GM19468 (cell line): ENCODE measurements at regions not wholly inside any gene's neighbourhood (a gene's known extent, or its start where the extent isn't known, plus 50 kb on each side); places are given as distances from the start of the nearest gene placed in this dataset.

ENCODE experiments used
- ATAC-seq: cut with Tn5 transposase; IDR thresholded peaks from one replicate; pipeline ENCODE4 v1.9.1; 2021; ENCODE audit warnings: mild to moderate bottlenecking, moderate library complexity, moderate number of reproducible peaks; ENCODE audit not compliant: unreplicated experiment; ENCODE audit errors: extremely low read depth

DNA sequence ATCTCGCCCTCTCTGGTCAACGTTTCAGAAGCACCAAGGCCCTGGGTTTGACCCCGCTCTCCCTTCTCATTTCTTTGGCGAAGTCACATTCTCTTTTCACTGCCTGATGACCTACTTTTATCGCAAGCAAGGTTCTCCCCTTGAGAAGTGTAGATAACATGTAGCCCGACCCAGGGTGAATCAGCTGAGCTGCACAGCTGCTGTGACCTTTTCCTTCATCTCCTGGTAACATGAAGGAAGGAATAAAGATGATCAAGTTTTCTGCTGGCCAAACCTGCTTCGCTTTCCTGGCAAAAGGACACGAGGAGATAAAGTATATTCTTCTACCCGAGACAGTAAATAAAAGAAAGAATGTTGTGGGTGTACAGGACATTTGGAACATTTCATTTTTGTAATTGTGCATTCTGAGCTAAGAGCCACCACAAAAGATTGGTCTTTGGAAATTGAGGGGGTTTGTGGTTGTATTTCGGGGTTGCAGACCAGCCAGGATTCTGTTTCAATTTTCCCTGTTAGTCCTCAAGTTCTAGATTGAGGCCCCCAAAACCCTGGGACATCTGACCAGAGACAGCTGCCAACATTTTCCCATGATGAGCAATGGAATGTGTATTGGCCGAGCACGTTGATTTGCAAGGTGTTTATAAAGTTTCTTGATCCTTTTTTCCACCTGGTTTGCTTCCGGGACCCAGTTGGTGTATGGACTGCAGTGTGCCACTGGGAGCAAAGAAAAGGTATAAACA, 155.1 kb upstream of the ZNF462 start:
- no peak for ATAC-seq

- no peak for ATAC-seq
These were observed 154.4 kb upstream of the ZNF462 start for GRCh38 chr9:106708475-106709146.

DNA sequence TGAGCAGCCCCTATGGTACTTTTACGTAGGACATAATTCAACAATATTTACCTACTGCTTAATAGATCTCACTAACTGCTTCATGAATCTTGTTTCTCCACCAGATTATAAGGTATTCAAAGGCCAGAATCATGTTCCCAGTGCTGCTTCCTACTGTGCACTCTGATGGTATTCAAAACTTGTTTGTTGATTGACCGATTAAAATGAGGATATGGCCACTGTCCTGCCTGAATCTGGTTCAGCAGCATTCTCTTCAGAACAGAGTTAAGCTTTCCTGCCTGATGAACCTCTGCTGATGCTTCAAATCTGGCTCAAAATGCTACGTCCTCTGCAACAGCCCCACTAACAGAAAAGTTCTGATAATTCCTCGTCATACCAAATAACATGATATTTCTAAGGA, 150.7 kb upstream of the ZNF462 start:
- no peak for ATAC-seq

DNA sequence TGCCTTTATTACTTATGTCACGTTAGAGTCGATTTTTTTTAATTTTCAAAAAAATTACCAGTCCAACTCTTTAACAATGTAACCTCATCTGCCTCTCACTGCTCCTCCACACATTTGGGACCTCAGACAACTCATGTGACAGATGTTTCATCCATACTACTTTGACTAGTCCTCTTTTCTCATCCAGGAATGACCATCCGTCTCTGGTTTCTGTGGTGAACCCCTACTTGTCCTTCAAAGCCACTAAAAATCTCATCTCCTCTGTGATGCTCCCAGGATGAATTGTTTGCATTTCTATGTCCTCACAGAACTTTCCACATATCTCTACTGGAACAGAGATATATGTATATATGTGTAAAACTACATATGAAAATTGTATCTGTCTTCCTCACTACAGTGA, 149.8 kb upstream of the ZNF462 start:
- ATAC-seq: no peak

- no peak for ATAC-seq
These were observed 146.1 kb upstream of the ZNF462 start for GRCh38 chr9:106716820-106717219.

DNA sequence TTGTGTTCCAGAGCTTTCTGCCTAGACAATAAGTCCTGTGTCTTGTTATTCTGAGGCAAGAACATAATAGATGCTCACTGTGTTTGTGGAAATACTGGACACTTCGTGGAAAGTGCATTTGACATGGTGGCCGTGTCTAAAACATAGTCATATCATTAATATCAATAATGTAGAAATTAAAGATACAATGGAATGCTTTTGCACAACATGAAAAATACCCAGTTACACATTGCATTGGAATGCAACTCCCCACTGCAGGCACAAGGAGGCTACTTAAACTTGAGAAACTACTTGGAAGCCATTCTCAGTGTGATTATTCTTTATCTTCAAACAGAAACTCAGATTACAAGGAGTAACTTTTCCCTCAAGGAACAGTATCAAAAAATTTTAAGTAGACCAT, 145.3 kb upstream of the ZNF462 start:
- no peak for ATAC-seq

- ATAC-seq: no peak
These were observed 144.0 kb upstream of the ZNF462 start for GRCh38 chr9:106718936-106719335.

- no peak for ATAC-seq
These were observed 140.8 kb upstream of the ZNF462 start for GRCh38 chr9:106722051-106722753.

- ATAC-seq: no peak
These were observed 139.0 kb upstream of the ZNF462 start for GRCh38 chr9:106723926-106724325.

DNA sequence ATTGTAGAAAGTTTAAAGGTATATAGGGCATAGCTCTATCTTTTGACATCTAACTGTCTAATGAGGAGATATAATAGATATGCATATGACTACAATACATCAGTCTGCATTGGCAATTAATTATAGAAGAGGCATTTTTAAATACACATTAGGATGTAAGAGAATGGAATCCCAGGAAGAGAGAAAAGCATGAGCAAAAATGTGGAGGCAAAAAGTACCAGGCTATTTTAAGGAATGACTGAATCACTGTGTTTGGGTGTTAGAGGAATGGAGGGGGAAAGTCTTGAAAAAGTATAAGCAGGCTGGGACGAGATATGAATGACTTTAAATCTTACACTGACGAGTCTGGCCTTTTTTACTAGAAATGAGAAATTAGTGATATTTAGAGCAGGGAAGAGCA, 138.4 kb upstream of the ZNF462 start:
- ATAC-seq: no peak

DNA sequence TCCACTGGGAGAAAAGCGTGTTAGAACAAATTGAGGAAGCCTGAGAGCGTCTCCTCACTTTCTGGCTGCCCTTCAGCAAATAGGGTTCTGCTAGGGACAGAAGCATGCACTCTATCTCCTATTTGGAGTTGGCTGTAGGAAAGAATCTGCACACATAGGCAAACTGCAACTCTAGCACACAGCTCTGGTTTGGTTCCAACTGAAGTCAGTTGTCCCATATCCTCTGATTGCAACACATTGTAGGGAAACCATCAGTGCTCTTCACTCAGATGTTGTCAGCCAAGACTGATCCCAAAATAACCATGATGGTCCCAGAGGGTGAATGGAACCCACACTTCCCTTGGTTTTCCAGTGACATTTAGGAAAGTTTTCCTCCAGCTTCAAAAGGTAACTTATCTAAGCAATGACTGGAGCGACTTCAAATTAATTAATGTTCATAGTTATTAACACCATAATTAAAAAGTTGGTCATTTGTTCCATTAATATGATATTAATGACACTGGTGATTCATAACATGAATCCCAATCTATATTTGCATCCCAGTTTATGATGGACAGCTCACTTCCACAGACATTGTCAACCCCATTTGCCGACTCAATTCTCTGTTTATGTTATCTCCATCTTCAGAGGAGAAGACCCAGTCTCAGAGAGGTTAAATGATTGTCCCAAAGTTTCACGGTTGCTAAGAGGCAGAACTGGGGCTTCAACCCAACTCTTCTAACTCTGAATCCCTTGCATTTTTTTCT, 136.7 kb upstream of the ZNF462 start:
- ATAC-seq: no peak

- no peak for ATAC-seq
These were observed 135.0 kb upstream of the ZNF462 start for GRCh38 chr9:106727969-106728368.

- no peak for ATAC-seq
These were observed 134.1 kb upstream of the ZNF462 start for GRCh38 chr9:106728860-106729259.

DNA sequence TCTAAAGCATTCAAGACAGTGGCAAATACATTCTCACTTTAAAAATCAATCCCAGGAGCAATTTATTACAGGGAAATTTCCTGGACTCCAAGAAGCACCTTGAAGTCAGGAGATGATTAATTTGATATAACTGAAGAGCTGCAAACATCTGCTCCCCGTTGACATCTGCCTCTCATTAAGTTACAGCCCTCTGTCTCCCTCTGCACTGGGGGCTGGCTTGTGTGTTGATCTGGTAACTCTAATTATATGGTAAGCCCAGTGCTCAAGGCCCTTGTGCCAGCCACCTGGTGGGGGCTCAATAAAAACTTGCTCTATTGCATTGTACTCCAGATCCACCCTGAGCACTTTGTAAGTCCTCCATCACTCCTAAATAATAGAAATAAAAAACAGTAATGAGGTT, 131.1 kb upstream of the ZNF462 start:
- ATAC-seq: no peak

DNA sequence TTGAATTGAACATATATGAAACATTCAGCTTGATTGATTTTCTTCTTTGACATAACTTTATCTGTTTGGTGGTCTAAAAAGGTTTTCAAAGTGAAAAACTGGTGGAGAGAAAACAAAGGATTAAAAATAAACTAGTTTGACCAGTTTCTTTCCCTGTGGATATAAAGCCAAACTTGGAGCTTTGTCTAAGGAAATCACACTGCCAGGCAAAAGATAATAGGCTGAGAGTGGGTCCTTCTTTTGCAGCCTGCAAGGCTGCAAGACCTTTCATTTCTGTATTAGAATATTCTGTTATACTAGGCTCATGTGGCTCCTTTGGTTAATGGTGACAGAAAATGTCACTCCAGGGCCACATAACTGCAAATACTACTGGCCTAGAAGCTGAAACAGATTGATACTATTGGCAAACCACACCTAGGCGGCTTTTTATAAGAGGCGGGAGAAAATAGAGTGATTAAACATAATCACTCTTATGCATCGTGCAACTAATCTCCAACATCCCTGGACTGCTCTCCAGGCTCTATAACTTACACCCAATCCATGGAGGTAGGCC, 129.1 kb upstream of the ZNF462 start:
- no peak for ATAC-seq

DNA sequence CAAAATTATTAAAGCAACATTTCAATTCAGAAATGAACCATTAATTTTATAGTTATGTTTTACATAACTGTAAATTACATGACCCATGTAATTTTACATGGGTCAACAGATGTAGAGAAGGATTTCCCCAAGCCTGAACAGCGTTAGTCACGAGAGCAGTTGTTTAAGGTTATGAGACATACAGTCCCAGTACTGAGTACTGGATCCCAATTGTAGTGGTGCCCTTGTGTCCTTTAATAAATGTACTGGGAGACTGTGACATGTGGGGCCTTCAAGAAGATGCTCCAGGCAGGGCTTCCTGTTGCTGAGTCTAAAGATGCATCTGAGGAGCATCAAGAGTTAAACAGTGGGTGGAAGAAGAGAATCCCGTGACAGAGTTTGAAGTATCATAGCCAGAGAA, 125.5 kb upstream of the ZNF462 start:
- ATAC-seq: no peak

- ATAC-seq: no peak
These were observed 124.9 kb upstream of the ZNF462 start for GRCh38 chr9:106738109-106738508.

- ATAC-seq: no peak
These were observed 117.5 kb upstream of the ZNF462 start for GRCh38 chr9:106745457-106745856.

DNA sequence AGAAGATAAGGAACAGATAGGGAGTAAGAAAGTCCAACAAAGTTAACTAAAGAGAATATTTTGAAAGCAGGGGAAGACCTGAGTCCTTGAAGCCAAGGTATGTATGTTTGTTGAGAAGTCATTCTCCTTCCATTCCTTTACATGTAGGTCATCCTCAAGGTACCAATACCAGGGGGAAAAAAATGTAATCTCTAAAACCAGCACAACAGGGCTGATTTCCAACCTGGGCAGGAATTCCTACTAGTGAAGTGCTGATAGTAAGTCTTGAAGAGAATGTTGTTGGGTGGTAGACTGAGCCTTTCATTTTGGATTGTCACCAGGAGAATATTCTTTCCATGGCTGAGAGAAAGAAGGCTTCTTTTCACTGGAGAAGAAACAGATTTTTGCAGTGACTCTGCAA, 117.1 kb upstream of the ZNF462 start:
- ATAC-seq: no peak

DNA sequence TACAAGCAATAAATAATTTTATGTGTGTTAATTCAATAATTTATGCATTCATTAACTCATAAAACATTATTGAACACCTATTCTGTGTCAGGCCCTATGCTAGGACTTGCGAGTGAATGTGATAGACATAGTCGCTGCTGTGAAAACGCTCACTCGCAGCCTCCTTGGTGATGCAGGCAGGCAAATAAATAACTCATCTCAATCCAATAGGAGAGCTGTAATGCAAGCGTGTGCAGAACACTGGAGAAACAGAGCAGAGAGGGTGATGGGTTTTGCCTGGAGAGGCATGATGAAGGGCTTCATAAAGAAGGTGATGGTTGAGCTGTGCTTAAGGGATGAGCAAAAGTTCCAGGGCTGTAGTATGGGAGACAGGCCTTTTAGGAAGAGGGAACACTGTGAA, 111.3 kb upstream of the ZNF462 start:
- ATAC-seq: no peak
